Mesodermal cell (in vitro differentiated cells): ENCODE measurements at regions not wholly inside any gene's neighbourhood (a gene's known extent, or its start where the extent isn't known, plus 50 kb on each side); places are given as distances from the start of the nearest gene placed in this dataset.

ENCODE experiments used
- H3K27ac ChIP-seq: 2 replicates; pipeline ENCODE4 v1.7.0; 2013; ENCODE audit warnings: mild to moderate bottlenecking, low read depth, low read length, moderate library complexity; ENCODE audit not compliant: severe bottlenecking
- H3K36me3 ChIP-seq: 2 replicates; pipeline ENCODE4 v1.7.1; 2013; ENCODE audit warnings: mild to moderate bottlenecking, low read length, moderate library complexity; ENCODE audit not compliant: control insufficient read depth, insufficient read depth
- H3K4me1 ChIP-seq: one replicate; pipeline ENCODE4 v1.7.1; 2013; ENCODE audit warnings: mild to moderate bottlenecking, low read length; ENCODE audit not compliant: insufficient read depth, control insufficient read depth, poor library complexity, severe bottlenecking
- H3K4me3 ChIP-seq: 2 replicates; pipeline ENCODE4 v1.7.0; 2013; ENCODE audit warnings: low read length, control low read depth, mild to moderate bottlenecking; ENCODE audit not compliant: insufficient read depth, poor library complexity, severe bottlenecking; ENCODE audit errors: extremely low read depth
- H3K9me3 ChIP-seq: 2 replicates; pipeline ENCODE4 v1.7.1; 2013; ENCODE audit warnings: mild to moderate bottlenecking, low read length, moderate library complexity; ENCODE audit not compliant: control insufficient read depth
- WGBS, 2 experiments: methylation state at CpG; one replicate each; pipeline ENCODE4 v1.1.5; 2013; ENCODE audit warnings: missing lambda C conversion rate in 2 of 2; ENCODE audit not compliant: insufficient coverage in 2 of 2; 5-methylcytosine and 5-hydroxymethylcytosine counted together

- WGBS, 2 experiments = 94% methylated on average over 2 to 4 of the region's 4 CpGs
- Histone ChIP-seq H3K9me3 (no peaks in the 10 kb centered on the region), H3K4me1 (no peaks in the 10 kb centered on the region), H3K36me3 (no peaks in the 10 kb centered on the region), H3K4me3 (no peak overlapping the region), H3K27ac (no peak overlapping the region)
Measured at GRCh38 chr10:47230482-47230881, 69.5 kb upstream of the GDF10 start.

GRCh38 chr10:47230957-47231356, 69.0 kb upstream of the GDF10 start:
- Histone ChIP-seq H3K36me3 (no peaks in the 10 kb centered on the region), H3K27ac (no peak overlapping the region), H3K9me3 (no peaks in the 10 kb centered on the region), H3K4me1 (no peaks in the 10 kb centered on the region), H3K4me3 (no peak overlapping the region)

GRCh38 chr10:47231414-47231813, 68.6 kb upstream of the GDF10 start:
- Histone ChIP-seq H3K36me3 (no peaks in the 10 kb centered on the region), H3K4me1 (no peaks in the 10 kb centered on the region), H3K27ac (no peak overlapping the region), H3K9me3 (no peaks in the 10 kb centered on the region), H3K4me3 (no peak overlapping the region)
- no CpG with 5 or more reads among the region's 2 CpGs for WGBS, 2 experiments

- Histone ChIP-seq H3K9me3 (no peaks in the 10 kb centered on the region), H3K36me3 (no peaks in the 10 kb centered on the region), H3K27ac (no peak overlapping the region), H3K4me3 (no peak overlapping the region), H3K4me1 (no peaks in the 10 kb centered on the region)
Measured at GRCh38 chr10:47233631-47234030, 66.4 kb upstream of the GDF10 start.

- Histone ChIP-seq H3K9me3 (no peaks in the 10 kb centered on the region), H3K4me1 (no peaks in the 10 kb centered on the region), H3K36me3 (no peaks in the 10 kb centered on the region), H3K27ac (no peak overlapping the region), H3K4me3 (no peak overlapping the region)
- no CpG with 5 or more reads among the region's 1 CpG for WGBS, 2 experiments
Measured at GRCh38 chr10:47235484-47235883, 64.5 kb upstream of the GDF10 start.

GRCh38 chr10:47237316-47238260, 62.4 kb upstream of the GDF10 start:
- Histone ChIP-seq H3K4me3 (no peak overlapping the region), H3K36me3 (no peaks in the 10 kb centered on the region), H3K4me1 (no peaks in the 10 kb centered on the region), H3K27ac (no peak overlapping the region), H3K9me3 (no peaks in the 10 kb centered on the region)
- WGBS, 2 experiments = 90 to 93% methylated on average over 6 to 8 of the region's 10 CpGs

- Histone ChIP-seq H3K4me1 (no peaks in the 10 kb centered on the region), H3K36me3 (no peaks in the 10 kb centered on the region), H3K27ac (no peak overlapping the region), H3K4me3 (no peak overlapping the region), H3K9me3 (no peaks in the 10 kb centered on the region)
- WGBS, 2 experiments = 81 to 100% methylated on average over 1 to 3 of the region's 7 CpGs
Measured at GRCh38 chr10:47238331-47239095, 61.5 kb upstream of the GDF10 start.

- Histone ChIP-seq H3K27ac (no peak overlapping the region), H3K36me3 (no peaks in the 10 kb centered on the region), H3K4me3 (no peak overlapping the region), H3K9me3 (no peaks in the 10 kb centered on the region), H3K4me1 (no peaks in the 10 kb centered on the region)
- WGBS, 2 experiments = 81 to 89% methylated on average over 3 of the region's 3 CpGs
Measured at GRCh38 chr10:47239211-47239610, 60.8 kb upstream of the GDF10 start.

- WGBS, 2 experiments = 100% methylated on average over 1 of the region's 1 CpG; no CpG with 5 or more reads in 1 of the 2 experiments
- no peaks in the 10 kb centered on the region for H3K4me1 ChIP-seq
Measured at GRCh38 chr10:47240173-47240572, 59.8 kb upstream of the GDF10 start.

GRCh38 chr10:47241256-47241655, 58.7 kb upstream of the GDF10 start:
- Histone ChIP-seq H3K4me1 (no peaks in the 10 kb centered on the region), H3K4me3 (no peak overlapping the region), H3K36me3 (no peaks in the 10 kb centered on the region), H3K27ac (no peak overlapping the region), H3K9me3 (no peaks in the 10 kb centered on the region)
- 90% methylated on average over 2 of the region's 2 CpGs; no CpG with 5 or more reads in 1 of the 2 experiments for WGBS, 2 experiments

More at GRCh38 chr10:47240173-47240572, 59.8 kb upstream of the GDF10 start:
- Histone ChIP-seq H3K4me3 (no peak overlapping the region), H3K9me3 (no peaks in the 10 kb centered on the region), H3K36me3 (no peaks in the 10 kb centered on the region), H3K27ac (no peak overlapping the region)
